RWPE1 (cell line): ENCODE measurements at regions not wholly inside any gene's neighbourhood (a gene's known extent, or its start where the extent isn't known, plus 50 kb on each side); places are given as distances from the start of the nearest gene placed in this dataset.

Experiments used
- CTCF ChIA-PET: fragments of 350-600 bp; sonication (Branson Sonifier 250); formaldehyde crosslinking; extraction: SDS; loops from one replicate; lab custom pipeline; 2021; lab: Yijun Ruan, JAX
- POLR2A ChIA-PET: fragments of 400-600 bp; formaldehyde crosslinking; extraction: SDS; loops from one replicate; lab custom pipeline; 2020; ENCODE audit warnings: antibody characterized with exemption; ENCODE audit not compliant: low non-redundant PET; lab: Yijun Ruan, JAX
- DNase-seq: peaks from one replicate; pipeline ENCODE4 v3.0.0; 2012; ENCODE audit warnings: low spot score
- H3K27ac ChIP-seq: fragments of 450-650 bp; 2 replicates; pipeline ENCODE4 v1.5.1; 2017
- CTCF ChIP-seq: fragments of 450-650 bp; conservative IDR thresholded peaks from 2 replicates; pipeline ENCODE4 v1.5.1; 2017; ENCODE audit warnings: low read depth, mild to moderate bottlenecking

GRCh38 chr6:97653517-97653916 lies 370.5 kb upstream of the MMS22L start:
- DNase-seq: no peak
- POLR2A ChIA-PET: no interaction called here
- no peak overlapping the region for H3K27ac ChIP-seq
- CTCF ChIA-PET: no interaction called here
- no peak for TF ChIP-seq CTCF

GRCh38 chr6:97654674-97655073 lies 371.7 kb upstream of the MMS22L start:
- no peak overlapping the region for H3K27ac ChIP-seq
- no peak for DNase-seq
- TF ChIP-seq CTCF: no peak
- CTCF ChIA-PET: no interaction called here
- POLR2A ChIA-PET: no interaction called here

- H3K27ac ChIP-seq: no peak overlapping the region
- ChIA-PET CTCF (no interaction called here), POLR2A (no interaction called here)
- no peak for DNase-seq
- TF ChIP-seq CTCF: no peak
These were observed 373.2 kb upstream of the MMS22L start for GRCh38 chr6:97656236-97656635.

DNA sequence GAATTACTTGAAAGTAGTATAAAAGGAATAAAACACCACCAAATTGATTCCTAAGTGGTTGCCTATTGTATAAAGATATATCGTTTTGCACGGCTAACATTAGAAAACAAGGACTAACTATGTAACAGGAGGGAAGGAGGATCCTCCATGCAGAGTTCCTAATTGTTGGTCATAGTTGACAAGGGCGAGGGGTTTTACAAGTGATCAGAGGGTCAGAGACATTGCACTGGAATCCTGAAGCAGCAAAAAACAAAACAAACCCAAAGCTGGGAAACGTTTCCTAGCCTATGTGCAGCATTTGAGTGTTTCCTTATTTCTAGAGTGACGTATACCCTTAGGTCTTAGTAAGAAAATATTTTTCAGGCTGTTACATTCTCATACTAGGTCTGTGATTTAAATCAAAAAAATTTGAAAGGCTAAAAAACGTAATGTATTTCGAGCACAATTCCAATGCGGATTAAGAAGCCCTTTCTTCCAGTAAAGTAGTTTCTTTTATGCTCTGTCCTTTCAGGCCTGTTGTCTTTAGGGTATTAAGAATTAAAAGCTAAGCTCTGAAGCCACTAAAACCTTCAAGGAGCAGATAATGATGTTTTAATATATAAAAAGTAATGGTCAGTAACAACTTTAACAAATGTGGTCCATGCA lies 373.8 kb upstream of the MMS22L start:
- DNase-seq: no peak
- H3K27ac ChIP-seq: no peak overlapping the region
- TF ChIP-seq CTCF: no peak
- ChIA-PET CTCF (interaction anchor here (0.6 kb wide), 1 partner anchor 9 kb away, joined by 4 read pairs; no protein-coding TSS in a partner anchor), POLR2A (no interaction called here)

DNA sequence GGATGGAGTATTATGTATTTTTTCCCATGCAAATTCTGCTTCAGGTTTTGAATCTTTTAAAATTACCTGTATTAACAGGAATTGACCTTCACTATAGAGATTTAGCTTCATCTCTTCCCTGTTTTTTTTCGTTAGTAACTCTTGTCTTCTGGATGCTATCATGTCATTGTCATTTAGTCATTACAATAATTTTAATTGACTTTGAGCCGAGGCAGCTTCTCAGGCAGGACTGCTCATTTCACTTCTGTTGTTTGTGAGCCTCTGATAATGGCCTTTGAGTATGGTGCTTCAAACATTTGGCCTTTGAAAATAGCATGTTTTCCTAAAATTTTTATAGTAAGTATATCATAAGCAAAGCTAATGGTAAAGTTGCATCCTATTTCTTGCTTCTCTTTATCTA lies 375.1 kb upstream of the MMS22L start:
- TF ChIP-seq CTCF: no peak
- DNase-seq: no peak
- CTCF ChIA-PET: no interaction called here
- POLR2A ChIA-PET: no interaction called here
- H3K27ac ChIP-seq: no peak overlapping the region

GRCh38 chr6:97663252-97663651 lies 380.2 kb upstream of the MMS22L start:
- ChIA-PET POLR2A (no interaction called here), CTCF (no interaction called here)
- TF ChIP-seq CTCF: no peak
- no peak overlapping the region for H3K27ac ChIP-seq
- DNase-seq: no peak
